Epithelial cell of prostate (primary cell): ENCODE measurements at regions not wholly inside any gene's neighbourhood (a gene's known extent, or its start where the extent isn't known, plus 50 kb on each side); places are given as distances from the start of the nearest gene placed in this dataset.

Experiments
- DNase-seq: peaks from one replicate; pipeline ENCODE4 v3.0.0-alpha.2; 2011; ENCODE audit warnings: low read depth, low spot score
- H3K27ac ChIP-seq: fragments of 450-650 bp; 2 replicates; pipeline ENCODE4 v1.5.1; 2017; ENCODE audit warnings: mild to moderate bottlenecking

DNA sequence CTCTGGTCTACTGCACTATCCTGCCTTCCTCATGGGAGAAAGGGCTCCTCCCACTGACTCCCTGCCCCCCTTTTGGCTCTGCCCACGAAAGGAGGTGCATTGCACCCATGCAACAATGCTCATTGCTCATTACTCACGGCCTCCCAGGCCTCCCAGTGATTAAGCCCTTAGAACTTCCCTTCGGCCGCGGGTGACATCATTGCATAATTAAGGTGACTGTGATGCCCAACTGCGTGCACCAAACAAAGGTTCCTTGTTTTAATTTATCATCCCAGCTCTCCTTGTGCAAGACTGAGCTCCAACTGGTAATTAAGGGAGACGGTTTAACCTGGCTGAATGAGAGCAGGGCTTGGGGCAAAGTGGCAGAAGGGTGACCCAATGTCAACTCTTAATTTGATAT is 180.4 kb downstream of the GAS1 start:
- peak overlapping the region; percentile 22 for H3K27ac ChIP-seq
- DNase-seq, result peak; percentile 88

DNA sequence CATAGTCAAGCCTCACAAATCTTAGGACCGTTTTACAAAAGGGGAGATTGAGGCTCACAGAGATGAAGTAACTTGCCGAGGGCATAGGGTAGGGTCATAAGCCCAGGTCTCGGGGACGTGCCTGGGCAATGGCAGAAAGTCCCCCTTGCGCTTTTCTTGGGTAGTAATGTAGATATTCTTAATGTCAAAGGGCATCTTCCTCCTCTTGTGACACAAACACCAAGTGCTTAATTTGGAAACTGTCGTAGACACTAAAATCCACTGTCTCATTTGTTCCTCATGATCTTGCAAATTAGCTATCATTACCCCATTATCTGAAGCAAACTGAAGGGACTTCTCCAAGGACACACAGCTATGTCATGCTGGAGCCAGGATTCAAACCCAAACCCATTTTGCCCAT is 180.8 kb downstream of the GAS1 start:
- DNase-seq, result no peak
- no peak overlapping the region for H3K27ac ChIP-seq

DNA sequence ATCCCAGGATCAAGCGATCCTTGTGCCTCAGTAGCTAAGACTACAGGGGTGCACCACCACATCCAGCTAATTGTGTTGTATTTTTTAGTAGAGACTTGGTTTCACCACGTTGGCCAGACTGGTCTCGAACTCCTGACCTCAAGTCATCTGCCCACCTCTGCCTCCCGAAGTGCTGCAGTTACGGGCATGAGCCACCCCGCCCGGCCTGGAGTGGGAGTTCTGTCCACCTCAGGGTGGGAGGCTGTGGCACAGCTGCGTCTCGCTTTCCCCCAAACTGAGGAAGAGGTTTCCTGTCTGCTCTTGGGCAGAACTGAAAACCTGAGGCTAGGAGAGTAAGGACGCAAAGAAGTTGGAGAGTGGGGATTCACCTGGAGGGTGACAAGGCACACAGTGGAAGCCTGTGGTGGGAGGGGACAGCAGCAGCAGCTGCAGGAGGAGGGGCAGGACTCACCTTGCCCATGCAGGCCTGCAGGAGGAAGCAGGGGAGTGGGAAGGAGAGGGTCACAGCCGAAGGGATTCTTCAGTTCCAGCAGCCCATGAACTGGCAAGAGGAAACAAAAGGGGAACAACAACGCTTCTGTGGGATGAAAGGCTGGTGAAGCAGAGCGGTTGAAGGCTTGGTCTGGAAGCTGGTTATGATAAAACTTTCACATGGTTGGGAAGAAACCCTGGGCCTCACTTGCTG is 181.4 kb downstream of the GAS1 start:
- DNase-seq, result no peak
- H3K27ac ChIP-seq, result no peak overlapping the region

DNA sequence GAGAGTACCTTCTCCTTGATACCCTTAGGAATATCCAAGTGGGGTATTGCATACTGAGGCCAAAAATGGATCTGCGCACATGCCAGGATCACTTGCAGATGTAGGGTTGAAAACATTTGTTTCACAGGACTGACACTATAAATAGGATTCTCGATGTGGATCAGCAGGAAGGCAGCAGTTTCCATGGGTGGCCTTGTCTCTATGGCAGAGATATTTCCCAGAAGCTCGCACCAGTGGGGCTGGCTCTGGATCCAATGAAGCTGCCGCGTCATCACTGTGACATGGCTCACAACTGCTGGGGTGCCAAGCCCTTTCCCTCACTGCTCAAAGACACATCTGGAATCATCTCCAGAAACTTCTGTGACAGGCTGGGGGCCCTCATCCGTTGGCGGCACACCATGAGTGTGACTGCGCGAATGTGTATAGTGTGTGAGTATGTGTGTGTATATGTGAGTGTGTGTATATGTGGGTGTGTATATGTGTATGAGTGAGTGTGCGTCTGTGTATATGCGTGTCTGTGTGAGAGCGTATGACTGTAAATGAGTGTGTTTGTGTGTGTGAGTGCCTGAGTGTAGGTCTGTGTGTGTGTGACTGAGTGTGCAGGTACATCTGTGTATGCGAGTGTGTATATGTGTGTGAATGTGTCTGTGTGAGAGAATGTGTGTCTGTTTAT is 182.5 kb downstream of the GAS1 start:
- no peak overlapping the region for H3K27ac ChIP-seq
- DNase-seq, result no peak

DNA sequence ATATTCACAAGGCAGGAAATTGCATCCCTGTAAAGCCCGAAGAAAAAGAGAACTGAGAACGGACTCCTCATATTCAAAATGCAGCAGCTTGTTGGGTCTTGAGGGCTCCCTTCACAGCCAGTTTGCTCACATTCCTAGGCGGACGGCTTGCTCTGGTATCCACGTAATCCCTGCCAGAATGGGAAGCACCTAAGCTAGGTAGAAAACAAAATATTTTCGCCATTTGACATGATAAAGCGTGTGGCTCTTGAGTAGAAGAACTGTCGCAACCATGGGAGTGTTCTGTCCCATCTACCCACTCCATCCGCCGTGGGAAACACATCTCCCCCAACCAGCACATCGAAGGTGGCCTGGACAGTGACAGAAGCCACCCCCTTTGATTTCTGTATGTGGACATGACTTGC is 183.1 kb downstream of the GAS1 start:
- no peak overlapping the region for H3K27ac ChIP-seq
- DNase-seq, result no peak

DNA sequence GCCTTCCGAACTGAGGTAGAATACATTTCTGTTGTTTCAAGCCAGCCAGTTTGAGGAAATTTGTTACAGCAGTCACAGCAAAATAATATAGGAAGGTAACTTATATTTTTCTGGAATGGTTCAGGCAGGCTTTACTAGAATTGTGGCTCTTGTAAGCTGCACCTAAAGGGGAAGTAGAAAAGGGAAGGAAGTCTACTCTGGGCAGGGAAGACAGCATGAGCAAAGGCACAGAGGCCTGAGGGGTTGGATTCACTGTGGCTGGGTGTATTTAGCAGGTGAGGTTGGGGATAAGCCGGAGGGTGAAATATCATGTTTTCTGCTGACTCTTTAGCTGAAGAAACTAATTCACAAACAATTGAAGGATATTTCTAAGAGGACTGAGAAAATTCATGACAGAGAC is 183.5 kb downstream of the GAS1 start:
- DNase-seq, result no peak
- no peak overlapping the region for H3K27ac ChIP-seq

DNA sequence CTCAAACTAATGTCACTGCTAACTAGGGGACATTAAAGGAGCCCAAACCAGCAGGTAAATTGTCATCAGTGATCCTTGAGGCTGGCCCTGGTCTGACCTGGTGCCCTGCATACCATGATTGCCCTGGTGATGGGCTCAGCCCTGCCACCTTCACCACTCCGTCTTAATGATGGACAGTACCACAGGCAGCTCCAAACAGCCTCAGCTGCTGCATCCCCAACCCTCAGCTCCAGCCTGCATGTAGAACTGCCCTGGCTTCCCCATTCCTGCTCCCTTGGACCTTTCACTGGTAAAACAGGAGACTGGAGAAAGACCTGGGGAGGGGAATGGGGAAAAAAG is 190.0 kb downstream of the GAS1 start:
- DNase-seq, result no peak
- H3K27ac ChIP-seq, result no peak overlapping the region

DNA sequence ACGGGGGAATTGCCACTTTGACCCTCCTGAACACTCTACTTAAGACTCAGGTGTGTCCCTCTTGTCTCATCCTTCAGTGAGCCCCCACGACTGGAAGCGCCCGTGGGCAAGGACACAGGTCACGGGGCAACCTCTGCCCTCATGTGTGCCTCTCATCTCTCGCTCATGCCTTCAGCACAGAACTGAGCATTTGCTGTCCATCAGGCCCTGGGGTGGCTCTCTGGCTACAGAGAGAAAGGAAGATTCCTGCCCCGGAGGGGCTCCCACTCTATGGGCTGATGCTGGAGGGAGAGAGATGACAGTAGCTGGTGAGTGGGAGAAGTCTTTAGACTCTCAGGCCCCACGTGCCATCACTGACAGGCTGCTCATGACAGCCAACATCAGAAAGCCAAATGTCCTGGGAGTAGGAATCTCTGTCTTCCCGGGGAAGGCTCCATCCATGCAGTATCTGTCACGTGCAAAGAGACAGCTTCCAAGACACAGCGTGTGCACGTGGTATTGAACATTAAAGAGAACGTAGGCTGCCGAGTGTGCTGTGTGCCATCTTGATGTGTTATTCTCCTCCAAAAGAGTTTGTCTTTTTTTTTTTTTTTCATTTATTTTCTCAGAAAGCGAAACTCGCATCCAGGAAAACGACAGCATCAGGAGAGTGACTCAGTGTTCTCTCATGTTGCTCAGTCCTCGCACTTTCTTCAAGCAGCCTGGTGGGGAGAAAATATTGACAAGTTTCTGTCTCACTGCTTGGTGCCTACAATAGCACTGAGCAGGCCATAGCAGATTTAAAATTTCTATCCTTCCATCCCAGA is 190.5 kb downstream of the GAS1 start:
- H3K27ac ChIP-seq, result no peak overlapping the region
- DNase-seq, result no peak

DNA sequence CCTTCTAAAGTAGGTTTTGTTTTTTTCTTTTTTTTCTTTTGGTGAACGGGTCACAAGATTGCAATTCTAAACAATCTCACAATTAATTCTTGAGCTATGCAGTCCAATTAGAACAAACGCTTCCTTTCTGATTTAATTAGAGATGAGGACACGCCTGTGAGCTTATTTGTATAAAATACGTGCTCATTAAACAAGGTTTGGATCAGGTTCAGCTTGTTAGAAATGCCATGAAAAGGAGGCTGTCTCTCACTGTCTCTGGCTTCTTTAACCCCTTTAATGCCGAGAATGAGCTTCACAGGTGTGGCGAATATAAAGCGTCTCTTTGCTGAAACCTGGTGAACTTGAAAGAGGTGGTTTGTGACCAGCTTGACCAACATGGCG is 191.8 kb downstream of the GAS1 start:
- DNase-seq, result no peak
- no peak overlapping the region for H3K27ac ChIP-seq

DNA sequence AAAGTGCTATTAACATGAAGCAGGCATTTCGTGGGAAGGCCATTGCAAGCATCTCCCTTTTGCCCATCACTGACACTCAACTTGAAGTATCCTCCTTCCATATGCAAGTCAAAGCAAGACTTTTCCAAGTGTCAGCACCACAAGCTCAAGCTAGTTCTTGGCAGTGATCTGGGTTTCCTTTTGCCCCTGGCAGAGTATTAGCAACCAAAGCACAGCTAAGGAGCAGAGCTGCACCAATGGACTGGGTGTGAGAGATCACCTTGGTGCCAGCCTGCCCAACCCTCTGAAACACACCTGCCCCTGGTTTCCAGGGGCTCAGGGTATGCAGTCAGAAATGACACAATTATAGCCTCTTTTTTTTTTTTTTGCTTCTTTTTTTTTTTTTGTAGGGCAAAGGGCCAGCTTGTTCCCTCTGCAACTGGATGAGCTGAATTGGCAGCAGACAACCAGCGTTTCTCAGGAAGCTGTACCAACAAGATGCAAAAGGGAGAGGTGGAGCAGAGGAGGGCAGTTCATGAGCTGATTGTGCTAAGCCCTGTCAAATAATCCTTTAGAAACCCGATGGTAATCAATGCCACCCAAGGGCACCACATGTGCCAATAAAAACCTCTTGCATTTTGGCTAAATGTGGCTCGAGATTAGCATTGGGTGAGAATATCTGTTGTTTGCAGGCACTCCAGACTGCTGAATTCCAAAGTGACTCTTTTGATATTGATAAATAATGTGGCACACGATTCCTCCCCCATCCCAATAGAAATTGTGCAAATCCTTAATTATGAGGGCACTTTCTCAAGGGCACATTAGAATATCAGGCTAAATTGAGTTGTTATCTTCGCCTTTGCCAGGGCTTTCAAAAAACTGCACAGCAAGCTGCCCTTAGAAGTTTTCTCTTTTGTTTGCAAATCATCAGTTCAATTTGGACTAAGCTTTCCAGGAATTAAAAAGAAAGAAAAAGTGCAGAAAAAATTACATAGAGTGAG is 192.4 kb downstream of the GAS1 start:
- no peak overlapping the region for H3K27ac ChIP-seq
- DNase-seq, result peak; percentile 29

DNA sequence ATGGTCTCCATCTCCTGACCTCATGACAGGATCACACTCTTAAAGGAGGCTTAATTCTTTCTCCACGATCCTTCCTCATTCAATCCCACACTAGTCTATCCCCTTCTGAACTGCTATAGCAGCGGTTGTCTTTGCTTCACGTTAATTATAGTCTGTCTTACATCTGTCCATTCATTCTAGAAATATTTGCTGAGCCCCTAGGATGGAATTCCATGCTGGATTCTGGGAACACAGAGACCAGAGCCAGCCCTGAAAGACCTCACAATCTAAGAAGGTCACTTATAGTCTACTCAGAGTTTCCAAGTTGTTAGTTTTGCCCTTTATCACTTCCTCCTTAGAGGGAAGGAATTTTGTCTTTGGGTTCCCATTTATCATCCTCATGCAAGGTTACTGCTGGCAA is 193.5 kb downstream of the GAS1 start:
- no peak overlapping the region for H3K27ac ChIP-seq
- no peak for DNase-seq

DNA sequence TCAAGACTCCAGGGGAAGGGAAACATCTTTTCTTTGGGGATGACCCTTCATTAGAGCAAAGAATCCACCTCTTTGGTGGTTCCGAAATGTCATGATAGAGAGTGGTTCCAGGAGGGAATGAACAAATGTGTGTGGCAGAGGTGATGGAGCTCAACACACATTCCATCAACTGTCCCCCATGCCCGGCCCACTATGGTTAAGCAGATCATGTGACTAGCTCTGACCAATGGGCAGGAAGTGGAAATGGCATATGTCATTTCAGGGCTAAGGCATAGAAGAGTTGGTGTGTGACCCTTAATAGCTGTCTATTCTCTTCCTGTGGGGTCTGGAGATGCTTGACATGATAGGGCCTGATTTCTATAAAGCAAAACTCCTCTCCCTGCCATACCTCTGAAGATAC is 194.6 kb downstream of the GAS1 start:
- no peak for DNase-seq
- H3K27ac ChIP-seq, result no peak overlapping the region

DNA sequence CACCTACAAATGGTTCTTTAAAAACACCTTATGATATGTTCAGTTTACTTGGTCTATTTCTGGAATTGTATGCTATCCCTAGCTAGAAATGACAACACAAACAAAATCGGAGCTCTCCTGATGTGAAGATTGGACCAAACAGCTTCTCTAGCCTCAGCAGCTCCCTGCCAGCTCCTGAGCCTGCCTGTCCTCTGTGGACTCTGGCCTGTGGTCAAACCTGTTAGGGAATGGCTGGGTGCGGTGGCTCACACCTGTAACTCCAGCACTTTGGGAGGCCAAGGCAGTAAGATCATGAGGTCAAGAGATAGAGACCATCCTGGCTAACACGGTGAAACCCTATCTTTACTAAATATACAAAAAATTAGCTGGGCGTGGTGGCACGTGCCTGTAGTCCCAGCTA is 195.3 kb downstream of the GAS1 start:
- no peak for DNase-seq
- no peak overlapping the region for H3K27ac ChIP-seq

DNA sequence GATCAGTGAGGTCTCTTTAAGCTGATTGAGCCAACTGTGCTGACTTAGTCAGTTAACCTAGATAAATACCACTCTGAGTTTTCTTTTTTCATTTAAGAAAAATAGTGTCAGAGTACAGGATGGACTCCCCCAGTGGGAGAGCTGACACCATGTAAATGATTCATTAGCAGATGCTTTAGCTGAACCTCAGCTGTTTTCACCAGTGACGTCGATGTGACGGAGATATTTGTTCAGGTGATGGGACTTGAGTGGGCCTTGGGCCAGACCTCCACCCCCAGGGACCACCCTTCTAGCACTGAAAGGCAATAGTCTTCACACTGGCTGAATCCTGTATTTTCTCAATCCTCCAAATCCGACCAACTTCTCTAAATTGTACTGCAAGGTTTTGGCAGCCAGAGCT is 196.1 kb downstream of the GAS1 start:
- no peak overlapping the region for H3K27ac ChIP-seq
- DNase-seq, result no peak

DNA sequence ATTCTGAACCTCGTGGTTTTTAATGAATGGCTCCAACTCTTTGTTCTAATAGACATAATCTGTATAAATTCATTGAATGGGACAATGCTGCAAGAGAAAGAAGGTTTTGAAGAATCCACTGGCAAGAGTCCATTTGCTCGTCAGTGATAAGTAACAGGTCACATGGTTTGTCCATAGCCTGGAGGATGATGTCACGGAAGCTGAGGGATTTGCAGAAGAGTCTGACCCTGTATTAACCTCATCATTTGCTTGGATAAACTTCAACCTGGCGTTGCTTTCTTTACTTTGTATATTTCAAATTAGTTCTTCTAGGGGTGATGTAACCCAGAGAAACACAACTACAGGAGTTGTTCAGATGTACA is 197.4 kb downstream of the GAS1 start:
- no peak for DNase-seq
- no peak overlapping the region for H3K27ac ChIP-seq

DNA sequence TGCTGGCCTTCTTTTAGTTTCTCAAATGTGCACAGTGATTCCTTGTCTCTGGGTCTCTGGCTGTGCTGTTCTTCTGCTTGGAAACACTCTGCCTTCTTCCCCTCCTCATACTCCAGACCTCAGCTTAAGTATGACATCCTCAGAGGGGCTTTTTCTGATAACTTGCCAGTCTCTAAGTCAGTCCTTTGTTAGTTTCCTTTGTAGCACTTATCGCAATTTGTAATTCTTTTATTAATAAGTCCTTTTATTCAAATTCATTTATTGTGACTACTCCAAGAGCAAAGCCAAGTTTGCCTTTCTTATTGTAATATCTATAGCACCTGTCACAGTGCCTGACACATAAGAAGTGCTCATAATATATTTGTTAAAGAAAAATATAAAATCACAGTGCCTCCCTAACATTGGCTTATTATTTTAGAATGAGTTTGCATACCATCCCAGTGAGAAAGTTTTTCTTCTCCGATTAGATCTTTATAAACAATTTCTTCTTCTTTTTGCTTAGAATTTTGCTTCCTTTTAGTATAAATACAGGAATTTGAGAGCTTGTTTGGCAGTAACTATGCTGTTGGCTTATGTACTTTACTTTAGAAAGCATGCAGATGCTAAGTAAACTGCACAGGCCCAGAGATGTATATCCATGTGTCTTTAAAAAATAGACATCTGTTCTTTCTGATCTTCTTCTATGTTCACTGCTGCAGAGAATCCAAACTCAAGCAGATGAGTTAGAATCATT is 198.0 kb downstream of the GAS1 start:
- no peak overlapping the region for H3K27ac ChIP-seq
- no peak for DNase-seq

DNA sequence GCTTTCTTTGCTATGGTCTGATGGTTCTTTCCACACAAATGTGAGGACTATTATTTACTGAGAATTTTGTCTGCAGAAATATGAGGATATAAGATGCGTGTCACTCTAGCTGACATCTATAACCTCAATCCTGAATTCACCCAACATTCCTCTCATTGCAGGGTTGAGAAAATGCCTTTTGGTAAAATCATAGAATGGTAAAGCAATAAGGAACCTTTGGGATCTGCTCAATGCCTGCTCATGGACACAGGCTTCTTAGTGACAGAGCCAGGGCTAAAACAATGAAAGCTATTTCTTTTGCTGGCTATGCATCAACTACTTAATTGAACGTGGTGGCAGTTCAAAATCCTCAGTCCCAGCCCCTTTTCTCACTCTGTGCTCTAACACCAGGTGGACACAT is 199.6 kb downstream of the GAS1 start:
- no peak for DNase-seq
- H3K27ac ChIP-seq, result no peak overlapping the region

DNA sequence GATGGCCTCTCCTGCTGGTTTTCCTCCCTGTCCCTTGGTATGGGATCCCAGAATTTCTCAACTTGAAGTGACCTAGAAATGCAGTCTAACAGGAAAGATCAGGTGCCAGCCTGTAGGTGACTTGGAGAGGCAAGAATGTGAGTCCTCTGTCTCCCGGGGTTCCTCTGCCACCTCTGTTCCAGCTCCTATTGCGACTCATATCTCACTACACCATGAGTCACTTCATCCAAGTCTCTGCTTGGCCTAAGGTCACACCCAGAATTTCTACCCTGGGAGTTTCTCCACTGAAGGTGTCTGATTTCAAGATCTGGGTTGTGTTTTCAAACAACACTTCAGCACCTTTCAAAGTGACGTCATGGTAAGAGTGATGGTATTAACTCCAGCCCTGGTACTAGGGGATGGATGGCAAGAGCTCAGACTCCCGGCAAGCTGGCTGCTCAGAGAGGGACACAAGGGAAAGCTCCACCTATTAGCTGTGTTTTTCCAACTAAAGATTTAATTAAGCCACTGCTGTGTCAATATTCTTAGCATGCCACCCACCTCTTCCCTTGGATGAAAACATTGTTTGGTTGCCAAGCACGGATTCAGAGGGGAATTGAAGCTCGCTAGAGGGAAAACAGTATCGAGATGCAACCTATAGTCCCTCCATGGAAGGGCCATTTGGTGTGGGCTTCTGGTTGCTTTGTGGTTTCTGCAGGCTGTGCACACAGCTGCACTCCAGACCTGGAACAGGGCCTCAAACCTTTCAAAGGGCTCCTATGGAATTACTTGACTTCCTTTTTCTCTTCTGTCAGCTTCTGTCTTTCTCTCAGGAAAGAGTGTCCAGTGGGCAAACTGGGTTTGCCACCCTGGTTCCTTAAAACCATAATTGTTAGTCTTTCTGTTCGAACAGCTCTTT is 205.7 kb downstream of the GAS1 start:
- DNase-seq, result peak; percentile 91
- peak overlapping the region; percentile 60 for H3K27ac ChIP-seq
